PC-9 (cell line): ENCODE measurements at regions not wholly inside any gene's neighbourhood (a gene's known extent, or its start where the extent isn't known, plus 50 kb on each side); places are given as distances from the start of the nearest gene placed in this dataset.
"Not testable (repeated sequence)": the region's sequence is repeated elsewhere in the genome, so short reads cannot be mapped to it uniquely, and the experiment has no call there.

Experiments
- BruUV-seq: library from RNA; stranded (reverse); fragments of 400-500 nt; replicated peaks from 2 replicates; lab custom pipeline; 2021; lab: Mats Ljungman, UMichigan
- CTCF ChIA-PET: fragments of 300-600 bp; sonication (Branson Sonifier 250); formaldehyde crosslinking; loops from one replicate; lab custom pipeline; 2022; ENCODE audit warnings: antibody characterized with exemption; lab: Charles Lee
- POLR2A ChIA-PET: fragments of 300-600 bp; sonication (Branson Sonifier 250); formaldehyde crosslinking; loops from one replicate; lab custom pipeline; 2022; ENCODE audit warnings: antibody characterized with exemption; ENCODE audit not compliant: unreplicated experiment; lab: Charles Lee
- DNase-seq, 2 experiments: peaks; one replicate each; pipeline versions ENCODE4 v3.0.0 to v3.0.0-alpha.2; 2015 to 2022; ENCODE audit warnings: mixed read lengths in 1 of 2
- H2AFZ ChIP-seq: fragments of 200-600 bp; sonication (generic); 2 replicates; pipeline ENCODE4 v1.8.1; 2017; ENCODE audit warnings: antibody characterized with exemption
- H3F3A ChIP-seq: fragments of 200-600 bp; sonication (generic); 2 replicates; pipeline ENCODE4 v1.8.1; 2017; ENCODE audit warnings: antibody characterized with exemption, mild to moderate bottlenecking, low read depth; ENCODE audit not compliant: insufficient read depth
- H3K27ac ChIP-seq: fragments of 200-600 bp; sonication (generic); 2 replicates; pipeline ENCODE4 v1.6.1; 2016; ENCODE audit warnings: mixed run types
- H3K27me3 ChIP-seq: fragments of 200-600 bp; sonication (generic); 2 replicates; pipeline ENCODE4 v1.6.1; 2016; ENCODE audit warnings: low read depth, mixed run types; ENCODE audit not compliant: insufficient read depth
- H3K36me3 ChIP-seq: fragments of 200-600 bp; sonication (generic); 2 replicates; pipeline ENCODE4 v1.6.1; 2016; ENCODE audit warnings: low read depth, mixed run types
- H3K4me1 ChIP-seq: fragments of 200-600 bp; sonication (generic); replicated peaks from 2 replicates; pipeline ENCODE4 v1.6.1; 2016; ENCODE audit warnings: mixed run types; ENCODE audit not compliant: insufficient read depth
- H3K4me2 ChIP-seq: fragments of 200-600 bp; sonication (generic); 2 replicates; pipeline ENCODE4 v1.6.1; 2017; ENCODE audit warnings: mixed run types
- H3K4me3 ChIP-seq: fragments of 200-600 bp; sonication (generic); 2 replicates; pipeline ENCODE4 v1.6.1; 2016; ENCODE audit warnings: mixed run types
- H3K79me2 ChIP-seq: fragments of 200-600 bp; sonication (generic); 2 replicates; pipeline ENCODE4 v1.6.1; 2017; ENCODE audit warnings: low read depth, mixed run types
- H3K9me2 ChIP-seq: fragments of 200-600 bp; sonication (generic); 2 replicates; pipeline ENCODE4 v1.8.1; 2017; ENCODE audit warnings: mild to moderate bottlenecking; ENCODE audit not compliant: insufficient read depth
- H3K9me3 ChIP-seq: fragments of 200-600 bp; sonication (generic); 2 replicates; pipeline ENCODE4 v1.8.1; 2016; ENCODE audit warnings: low read depth; ENCODE audit not compliant: insufficient read depth
- H4K20me1 ChIP-seq: fragments of 200-600 bp; sonication (generic); 2 replicates; pipeline ENCODE4 v1.8.1; 2017; ENCODE audit not compliant: insufficient read depth
- CTCF ChIP-seq: fragments of 200-600 bp; sonication (generic); conservative IDR thresholded peaks from 2 replicates; pipeline ENCODE4 v1.6.1; 2017; ENCODE audit warnings: mixed run types, antibody characterized with exemption, mild to moderate bottlenecking, moderate library complexity
- EZH2 ChIP-seq: fragments of 200-600 bp; sonication (generic); IDR thresholded peaks from 2 replicates; pipeline ENCODE4 v1.8.0; 2017; ENCODE audit warnings: antibody characterized with exemption, low read depth
- intact Hi-C: fragments of 100-400 bp; cut with micrococcal nuclease; formaldehyde crosslinking; loops from one replicate; pipeline ENCODE4 v1.10.0; 2022; ENCODE audit not compliant: unreplicated experiment

- Histone ChIP-seq H4K20me1 (no peaks in the 10 kb centered on the region), H3K9me3 (no peaks in the 10 kb centered on the region), H3F3A (no peaks in the 10 kb centered on the region), H3K36me3 (no peaks in the 10 kb centered on the region), H3K79me2 (no peaks in the 10 kb centered on the region), H3K4me1 (no peaks in the 10 kb centered on the region), H3K4me2 (no peak overlapping the region), H3K9me2 (no peaks in the 10 kb centered on the region), H2AFZ (no peak overlapping the region), H3K27me3 (peaks cover 16% of the 10 kb centered on the region), H3K27ac (no peak overlapping the region), H3K4me3 (no peak overlapping the region)
- ChIA-PET CTCF (interaction anchor here (0.6 kb wide), 1 partner anchor 14 kb away, joined by 3 read pairs; no protein-coding TSS in a partner anchor), POLR2A (no interaction called here)
- no peak for DNase-seq
- no TSS peak for BruUV-seq
- TF ChIP-seq CTCF = no peak
- no peak for TF ChIP-seq EZH2
- intact Hi-C loops = no loop called here
Measured at GRCh38 chr15:75785771-75786574, 57.3 kb upstream of the UBE2Q2 start.

- H2AFZ ChIP-seq, H4K20me1 ChIP-seq, CTCF ChIA-PET, H3K27ac ChIP-seq, H3K4me1 ChIP-seq, POLR2A ChIA-PET, H3K9me3 ChIP-seq, H3K79me2 ChIP-seq, H3K9me2 ChIP-seq, H3F3A ChIP-seq, DNase-seq, H3K36me3 ChIP-seq, H3K4me2 ChIP-seq, intact Hi-C loops, BruUV-seq, H3K4me3 ChIP-seq: not testable (repeated sequence)
- H3K27me3 ChIP-seq = peaks cover 18% of the 10 kb centered on the region
Measured at GRCh38 chr15:75784511-75785480, 58.5 kb upstream of the UBE2Q2 start.

GRCh38 chr15:75783566-75783965, 59.7 kb upstream of the UBE2Q2 start:
- H3K9me3 ChIP-seq, H3K4me2 ChIP-seq, CTCF ChIA-PET, H3K27ac ChIP-seq, H3F3A ChIP-seq, intact Hi-C loops, BruUV-seq, H4K20me1 ChIP-seq, H3K4me1 ChIP-seq, H3K36me3 ChIP-seq, H3K4me3 ChIP-seq, DNase-seq, H3K9me2 ChIP-seq, H2AFZ ChIP-seq, POLR2A ChIA-PET, H3K79me2 ChIP-seq: not testable (repeated sequence)
- peaks cover 15% of the 10 kb centered on the region for H3K27me3 ChIP-seq

- ChIA-PET POLR2A (no interaction called here), CTCF (no interaction called here)
Measured at GRCh38 chr15:75782926-75783325, 60.3 kb upstream of the UBE2Q2 start.

GRCh38 chr15:75780995-75781394, 62.3 kb upstream of the UBE2Q2 start:
- H2AFZ ChIP-seq, H3K27me3 ChIP-seq, H3K9me3 ChIP-seq, H3F3A ChIP-seq, H3K9me2 ChIP-seq, H3K4me3 ChIP-seq, H3K79me2 ChIP-seq, H3K4me2 ChIP-seq, H4K20me1 ChIP-seq, intact Hi-C loops, DNase-seq, H3K27ac ChIP-seq, H3K36me3 ChIP-seq, POLR2A ChIA-PET, BruUV-seq, CTCF ChIA-PET: not testable (repeated sequence)
- peaks cover 14% of the 10 kb centered on the region for H3K4me1 ChIP-seq

More at GRCh38 chr15:75782926-75783325, 60.3 kb upstream of the UBE2Q2 start:
- no peaks in the 10 kb centered on the region for H4K20me1 ChIP-seq
- no peak for DNase-seq
- no peaks in the 10 kb centered on the region for H3K36me3 ChIP-seq
- H2AFZ ChIP-seq = no peak overlapping the region
- no peaks in the 10 kb centered on the region for H3K4me1 ChIP-seq
- intact Hi-C loops = no loop called here
- H3K27ac ChIP-seq = no peak overlapping the region
- no peaks in the 10 kb centered on the region for H3K9me3 ChIP-seq
- H3K4me3 ChIP-seq = no peak overlapping the region
- H3K27me3 ChIP-seq = peaks cover 11% of the 10 kb centered on the region; the same call in 1 of the 2 replicates
- H3F3A ChIP-seq = no peaks in the 10 kb centered on the region
- no peak overlapping the region for H3K4me2 ChIP-seq
- H3K9me2 ChIP-seq = no peaks in the 10 kb centered on the region
- no peak for TF ChIP-seq CTCF
- TF ChIP-seq EZH2 = no peak
- no peaks in the 10 kb centered on the region for H3K79me2 ChIP-seq
- no TSS peak for BruUV-seq
